Stimulated activated CD4-positive, alpha-beta T cell treated with anti-CD3 and anti-CD28 coated beads, Interleukin-2, amount 100 ng/mL, for 48 hours (primary cell): ENCODE measurements at regions not wholly inside any gene's neighbourhood (a gene's known extent, or its start where the extent isn't known, plus 50 kb on each side); places are given as distances from the start of the nearest gene placed in this dataset.

Source experiments
- DNase-seq, 2 donors: peaks; one replicate each; pipeline ENCODE4 v3.0.0-alpha.2; 2020

- no peak for DNase-seq
Measured at GRCh38 chr15:61522411-61522810, 293.3 kb upstream of the RORA start.

GRCh38 chr15:61521953-61522352 is 292.9 kb upstream of the RORA start:
- no peak for DNase-seq

DNA sequence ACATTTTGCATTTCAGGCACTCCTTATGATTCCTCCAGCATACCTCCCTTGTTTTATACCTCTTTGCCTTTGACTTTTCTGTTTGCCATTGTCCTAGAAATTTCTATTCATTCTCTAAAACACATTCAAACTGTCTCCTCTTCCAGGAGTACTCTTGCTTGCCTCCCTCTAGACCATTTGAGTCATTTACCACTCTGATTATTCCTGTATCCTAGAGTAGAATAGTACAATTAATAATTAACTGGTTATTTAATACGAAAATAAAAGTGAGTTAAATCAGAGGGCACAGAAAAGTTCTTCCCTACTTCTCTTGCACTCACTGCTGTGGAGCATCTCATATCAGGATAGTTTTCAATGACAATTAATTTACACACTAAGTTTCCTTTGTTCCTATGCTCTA is 290.2 kb upstream of the RORA start:
- no peak for DNase-seq

GRCh38 chr15:61518191-61518950 is 289.3 kb upstream of the RORA start:
- DNase-seq, result no peak

DNA sequence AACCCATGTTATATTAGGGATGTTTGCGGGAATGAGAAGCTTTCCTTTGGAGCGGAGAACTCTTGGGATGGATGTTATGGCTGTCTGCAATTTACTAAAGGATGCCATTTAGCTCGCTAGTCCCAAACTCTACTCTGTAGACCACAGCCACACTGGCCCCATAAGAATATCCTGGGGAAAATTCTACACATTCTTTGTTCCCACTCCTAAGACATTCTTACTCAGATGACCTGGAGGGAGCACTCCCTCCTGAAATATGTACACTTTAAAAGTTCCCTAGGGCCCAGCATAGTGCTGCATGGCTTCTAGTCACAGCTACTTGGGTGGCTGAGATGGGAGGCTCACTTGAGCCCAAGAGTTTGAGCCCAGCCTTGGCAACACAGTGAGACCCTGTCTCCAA is 288.7 kb upstream of the RORA start:
- no peak for DNase-seq

DNA sequence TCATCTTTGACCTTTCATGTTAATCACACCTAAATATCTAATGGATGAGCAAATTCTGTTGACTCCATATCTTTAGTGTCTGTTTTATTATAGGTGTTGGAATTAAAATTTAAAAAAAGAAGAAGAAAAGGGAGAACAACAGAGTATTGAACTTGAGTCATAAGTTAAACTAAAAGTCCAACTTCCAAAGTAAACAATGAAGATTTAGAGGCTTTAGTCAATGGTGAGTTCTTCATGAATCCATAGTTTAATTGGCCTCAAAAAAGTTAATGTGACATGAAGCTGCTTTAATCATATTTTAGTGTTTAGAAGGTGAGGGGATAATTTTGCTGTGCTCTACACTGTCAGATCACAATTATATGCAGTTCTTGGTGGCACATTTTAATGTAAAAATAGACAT is 288.2 kb upstream of the RORA start:
- no peak for DNase-seq

- DNase-seq, result no peak
Measured at GRCh38 chr15:61511756-61512155, 282.7 kb upstream of the RORA start.

- DNase-seq, result no peak
Measured at GRCh38 chr15:61511089-61511488, 282.0 kb upstream of the RORA start.

DNA sequence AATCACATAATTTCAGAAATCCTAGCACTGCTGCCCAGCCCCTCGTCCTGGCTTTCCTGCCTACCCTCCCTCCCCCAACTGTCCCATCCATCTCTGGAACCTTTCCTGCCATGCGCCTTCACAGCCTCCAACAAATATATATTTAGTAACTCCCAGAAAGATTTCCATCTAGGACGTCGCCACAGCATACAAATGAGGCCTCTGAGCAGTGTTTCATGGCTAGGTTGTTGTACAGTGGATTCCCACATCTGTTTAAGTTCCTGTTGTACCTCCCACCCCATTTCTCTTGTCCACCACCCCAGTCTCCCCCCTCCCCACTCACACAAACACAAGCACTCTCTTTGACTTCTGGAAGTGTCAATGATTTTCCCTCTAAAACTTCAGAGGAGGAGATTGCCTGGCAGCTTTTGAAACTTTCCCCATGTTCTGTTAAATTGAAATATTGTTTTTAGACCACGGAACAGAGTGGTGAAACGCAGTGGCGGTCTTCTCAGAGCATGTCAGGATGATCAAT is 280.3 kb upstream of the RORA start:
- DNase-seq, result no peak

- DNase-seq, result no peak
Measured at GRCh38 chr15:61503383-61503969, 274.4 kb upstream of the RORA start.

GRCh38 chr15:61501815-61502389 is 272.8 kb upstream of the RORA start:
- DNase-seq, result no peak

DNA sequence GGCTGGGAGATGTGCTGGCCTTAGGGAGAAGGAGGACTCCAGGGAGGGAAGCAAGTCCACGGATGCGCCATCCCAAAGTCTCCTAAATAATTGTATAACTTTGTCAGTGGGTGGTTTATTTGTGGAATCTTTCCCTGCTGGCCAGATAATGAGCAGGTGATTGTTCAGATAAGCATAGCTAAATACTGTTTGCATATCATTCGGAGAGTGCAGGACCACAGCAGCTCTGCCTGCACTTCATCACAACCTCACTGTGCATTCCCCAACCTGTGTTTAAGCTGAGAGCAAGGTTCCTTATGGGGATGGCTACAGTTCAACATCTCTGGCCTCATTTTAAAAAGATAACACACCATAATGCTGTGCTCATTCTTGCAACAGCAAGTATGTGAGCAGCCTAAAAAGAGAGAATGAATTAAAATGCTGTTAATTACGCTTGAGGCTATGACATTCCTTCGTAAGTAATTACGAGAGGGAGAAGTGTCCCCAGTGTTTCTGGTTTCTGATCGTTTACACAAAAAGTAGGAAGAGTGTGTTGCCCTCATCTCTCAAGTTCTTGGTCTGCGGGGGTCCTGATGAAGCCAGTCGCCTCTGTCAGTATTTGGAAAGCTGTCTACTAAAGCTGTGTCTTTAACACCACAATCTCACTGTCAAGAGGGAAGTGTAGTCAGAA is 272.0 kb upstream of the RORA start:
- DNase-seq, result no peak

- DNase-seq, result no peak
Measured at GRCh38 chr15:61500523-61500922, 271.4 kb upstream of the RORA start.

DNA sequence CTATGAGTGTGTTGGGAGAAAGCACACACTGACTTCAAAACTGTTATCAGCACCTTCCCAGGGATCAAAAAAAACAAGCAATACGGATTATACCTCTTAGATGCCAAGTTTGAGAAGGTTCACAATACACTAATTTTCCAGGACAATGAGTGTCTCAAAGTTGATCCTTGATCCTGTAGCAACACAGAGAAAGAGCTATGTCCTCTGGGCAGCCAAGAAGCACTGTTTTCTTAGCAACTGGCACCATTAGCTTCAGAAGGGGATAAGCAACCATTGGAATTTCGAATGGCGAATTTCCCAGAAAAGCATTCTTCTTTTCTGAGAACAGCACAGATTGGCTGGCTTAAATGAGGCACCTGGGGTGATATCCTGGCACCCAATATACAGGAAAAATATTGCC is 270.3 kb upstream of the RORA start:
- no peak for DNase-seq

- no peak for DNase-seq
Measured at GRCh38 chr15:61489571-61489970, 260.5 kb upstream of the RORA start.

- no peak for DNase-seq
Measured at GRCh38 chr15:61483599-61483998, 254.5 kb upstream of the RORA start.

DNA sequence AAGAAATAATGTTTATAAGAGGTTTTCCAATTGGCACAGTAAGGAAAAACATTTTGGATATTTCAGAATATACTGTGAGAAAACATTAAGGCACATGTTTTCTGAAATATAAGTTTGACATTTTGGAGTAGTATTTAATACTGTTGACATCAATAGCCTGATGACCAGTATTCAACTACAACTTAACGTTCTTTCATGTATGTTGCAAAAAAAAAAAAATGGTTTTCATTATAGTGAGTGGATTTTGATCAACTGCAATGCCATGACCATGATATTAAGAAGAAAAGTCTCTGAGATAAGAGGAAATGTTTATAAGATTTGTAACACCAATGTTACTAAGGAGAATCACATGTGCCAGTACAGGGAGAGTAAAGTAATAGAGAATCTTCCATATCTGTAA is 252.8 kb upstream of the RORA start:
- no peak for DNase-seq

GRCh38 chr15:61480863-61481262 is 251.8 kb upstream of the RORA start:
- no peak for DNase-seq

DNA sequence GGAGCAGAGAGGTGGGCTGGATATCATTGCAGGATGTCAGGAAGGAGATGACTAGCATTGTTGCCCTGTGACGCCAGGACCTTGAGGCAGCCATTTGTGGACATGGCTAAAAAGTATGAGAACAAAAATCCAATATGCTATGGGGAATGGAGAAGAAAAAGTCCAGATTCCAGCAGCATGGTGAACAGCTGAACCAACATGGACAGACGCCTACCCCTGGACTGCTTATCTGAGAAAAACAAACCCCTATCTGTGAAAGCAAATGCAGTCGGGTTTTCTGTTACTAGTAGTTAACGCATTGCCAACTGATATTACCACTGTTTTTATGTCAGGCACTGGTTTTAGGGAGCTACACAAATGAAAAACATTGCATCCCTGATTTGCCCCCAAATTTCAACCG is 251.2 kb upstream of the RORA start:
- DNase-seq, result no peak

DNA sequence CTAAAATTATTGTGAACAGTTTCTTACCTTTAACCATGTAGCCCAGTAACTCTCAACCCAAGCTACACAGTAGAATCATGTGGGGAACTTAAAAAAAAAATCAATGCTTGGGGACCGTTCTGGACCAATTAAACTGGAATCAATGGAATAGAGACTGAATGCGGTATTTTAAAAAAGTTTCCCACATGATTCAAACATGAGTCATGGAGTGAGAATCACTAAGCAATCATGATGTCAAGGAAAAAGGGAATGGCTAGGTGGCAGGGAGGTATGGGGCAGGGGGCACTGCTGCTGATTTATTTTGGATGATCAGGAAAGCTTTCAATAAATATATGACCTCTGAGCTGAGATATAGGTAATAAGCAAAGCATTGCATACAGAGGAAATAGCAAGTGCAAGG is 250.5 kb upstream of the RORA start:
- no peak for DNase-seq

DNA sequence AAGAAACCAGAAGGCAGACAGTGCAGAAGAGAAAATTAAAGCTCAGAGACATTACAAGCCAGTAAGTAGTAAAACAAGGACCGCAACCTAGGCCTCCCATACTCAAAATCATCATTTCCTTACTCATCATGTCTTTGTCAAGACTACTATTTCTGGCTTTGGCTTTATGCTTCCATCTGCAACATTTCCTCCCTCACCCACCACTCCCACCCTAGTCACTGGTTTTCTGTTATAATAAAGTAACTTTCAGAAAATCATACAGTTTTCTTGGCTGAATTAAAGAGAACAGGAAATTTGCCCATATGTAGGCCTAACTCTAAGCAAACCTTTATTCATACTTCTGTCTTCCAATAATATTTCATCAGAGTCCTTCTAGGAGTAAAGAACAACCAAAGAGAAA is 247.6 kb upstream of the RORA start:
- DNase-seq, result no peak

GRCh38 chr15:61474796-61475195 is 245.7 kb upstream of the RORA start:
- DNase-seq, result no peak

- no peak for DNase-seq
Measured at GRCh38 chr15:61467823-61468222, 238.7 kb upstream of the RORA start.
